Duodenal mucosa (tissue), 2 donors: ENCODE measurements at regions not wholly inside any gene's neighbourhood (a gene's known extent, or its start where the extent isn't known, plus 50 kb on each side); places are given as distances from the start of the nearest gene placed in this dataset.

Experiments
- H3K27ac ChIP-seq: one replicate; pipeline ENCODE4 v1.7.0; 2013; ENCODE audit warnings: low read depth, low read length
- H3K27me3 ChIP-seq, 2 donors: one replicate each; pipeline ENCODE4 v1.7.0; 2013; ENCODE audit warnings: low read length in 2 of 2, control low read depth in 1 of 2; ENCODE audit not compliant: insufficient read depth in 2 of 2, control insufficient read depth in 1 of 2
- H3K36me3 ChIP-seq, 2 donors: one replicate each; pipeline ENCODE4 v1.7.0; 2013; ENCODE audit warnings: low read length in 2 of 2, control low read depth in 1 of 2; ENCODE audit not compliant: insufficient read depth in 2 of 2, control insufficient read depth in 1 of 2
- H3K4me1 ChIP-seq, 2 donors: one replicate each; pipeline ENCODE4 v1.7.0; 2013; ENCODE audit warnings: low read length in 2 of 2, control low read depth in 1 of 2; ENCODE audit not compliant: insufficient read depth in 2 of 2, control insufficient read depth in 1 of 2
- H3K4me3 ChIP-seq, 2 donors: one replicate each; pipeline ENCODE4 v1.7.0; 2013; ENCODE audit warnings: low read length in 2 of 2, low read depth in 1 of 2
- H3K9ac ChIP-seq, 2 donors: one replicate each; pipeline ENCODE4 v1.7.0; 2013; ENCODE audit warnings: low read length in 2 of 2, low read depth in 1 of 2
- H3K9me3 ChIP-seq, 2 donors: one replicate each; pipeline ENCODE4 v1.7.0; 2013; ENCODE audit warnings: low read length in 2 of 2, control low read depth in 1 of 2; ENCODE audit not compliant: control insufficient read depth in 1 of 2

DNA sequence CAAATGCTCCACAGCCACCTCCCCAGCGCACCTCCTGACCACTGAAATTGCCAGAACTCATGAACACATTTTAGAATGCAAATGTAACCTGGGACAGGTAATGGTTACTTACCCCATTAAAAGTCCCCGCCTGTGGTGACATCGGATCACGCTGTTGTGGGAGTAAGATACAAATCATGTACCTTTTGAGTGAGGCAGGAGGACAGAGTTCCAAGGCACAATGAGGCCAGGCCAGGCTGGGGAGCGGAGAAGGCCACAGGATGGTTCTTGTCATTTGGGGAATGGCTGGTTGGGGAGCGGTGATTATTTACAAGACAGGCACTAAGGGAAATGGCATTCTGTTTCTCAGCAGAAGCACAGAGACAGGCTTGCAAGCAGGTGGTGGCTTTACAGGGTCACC lies 490.0 kb downstream of the EDEM1 start:
- Histone ChIP-seq H3K4me1 (no peaks in the 10 kb centered on the region), H3K9me3 (no peaks in the 10 kb centered on the region), H3K4me3 (no peak overlapping the region), H3K36me3 (no peaks in the 10 kb centered on the region), H3K27ac (no peak overlapping the region), H3K27me3 (no peaks in the 10 kb centered on the region), H3K9ac (no peak overlapping the region)

DNA sequence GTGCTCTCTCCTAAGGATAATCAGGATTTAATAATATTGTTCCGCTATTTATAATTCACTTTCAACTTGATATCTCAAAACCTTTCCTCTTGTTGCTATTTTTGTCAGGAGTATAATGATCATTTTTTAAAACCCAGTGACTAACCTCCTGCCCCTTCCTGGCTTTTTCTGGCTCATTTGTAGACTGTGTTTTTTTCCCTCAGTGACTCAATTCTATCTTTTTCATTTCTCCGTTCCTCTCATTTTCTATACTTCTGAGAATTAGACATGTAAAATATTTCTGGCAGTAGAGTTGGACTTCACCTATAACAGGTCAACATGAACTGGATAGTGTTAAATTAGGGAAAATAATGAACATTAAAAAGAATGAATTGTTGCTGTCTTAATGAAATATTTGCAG lies 490.7 kb downstream of the EDEM1 start:
- Histone ChIP-seq H3K4me3 (no peak overlapping the region), H3K27me3 (no peaks in the 10 kb centered on the region), H3K9me3 (no peaks in the 10 kb centered on the region), H3K27ac (no peak overlapping the region), H3K36me3 (no peaks in the 10 kb centered on the region), H3K9ac (no peak overlapping the region), H3K4me1 (no peaks in the 10 kb centered on the region)

DNA sequence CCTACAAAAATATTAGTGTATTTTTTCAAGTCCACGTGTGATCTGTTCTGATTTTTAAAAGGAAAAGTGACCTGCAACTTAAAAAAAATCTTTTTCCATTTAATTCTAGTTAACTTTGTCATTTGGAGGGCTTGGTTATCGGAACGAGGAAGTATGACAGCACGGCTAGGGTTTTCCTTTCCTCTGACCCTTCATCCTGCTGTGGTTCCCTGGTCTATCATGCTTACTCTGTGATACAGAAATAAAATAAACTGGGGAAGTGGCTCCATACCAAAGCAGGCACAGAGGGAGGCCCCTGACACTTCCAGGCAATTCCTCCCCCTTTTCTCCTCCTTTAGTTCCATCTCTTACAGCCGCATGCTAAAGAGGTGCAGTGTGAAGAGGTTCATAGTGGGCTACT lies 491.3 kb downstream of the EDEM1 start:
- H3K4me1 ChIP-seq = no peaks in the 10 kb centered on the region
- H3K36me3 ChIP-seq = no peaks in the 10 kb centered on the region
- no peak overlapping the region for H3K4me3 ChIP-seq
- H3K9ac ChIP-seq = no peak overlapping the region
- H3K27ac ChIP-seq = no peak overlapping the region
- H3K27me3 ChIP-seq = no peaks in the 10 kb centered on the region
- no peaks in the 10 kb centered on the region for H3K9me3 ChIP-seq

DNA sequence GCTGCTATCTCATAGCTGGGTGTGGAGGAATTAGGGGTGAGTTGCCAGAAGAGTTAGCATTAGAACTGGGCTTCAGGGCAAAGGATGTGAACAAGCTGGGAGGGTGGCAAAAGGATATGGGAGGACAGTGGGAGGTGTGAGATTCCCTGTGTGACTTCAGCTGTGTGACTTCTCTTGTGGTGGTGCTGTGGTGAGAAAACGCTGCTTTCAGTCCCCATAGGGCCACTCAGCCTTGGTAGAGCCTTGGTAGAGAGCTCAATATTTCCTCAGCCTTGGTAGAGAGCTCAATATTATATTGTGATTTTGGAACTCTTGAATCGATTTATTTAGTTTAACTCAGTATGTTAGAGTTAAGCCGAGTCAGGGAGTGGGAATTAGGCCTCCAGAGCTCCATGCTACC lies 499.7 kb downstream of the EDEM1 start:
- H3K36me3 ChIP-seq = no peaks in the 10 kb centered on the region
- H3K27me3 ChIP-seq = no peaks in the 10 kb centered on the region
- H3K4me3 ChIP-seq = no peak overlapping the region
- H3K9ac ChIP-seq = no peak overlapping the region
- no peak overlapping the region for H3K27ac ChIP-seq
- H3K9me3 ChIP-seq = peaks cover 8 to 12% of the 10 kb centered on the region in 2 donors
- H3K4me1 ChIP-seq = no peaks in the 10 kb centered on the region

DNA sequence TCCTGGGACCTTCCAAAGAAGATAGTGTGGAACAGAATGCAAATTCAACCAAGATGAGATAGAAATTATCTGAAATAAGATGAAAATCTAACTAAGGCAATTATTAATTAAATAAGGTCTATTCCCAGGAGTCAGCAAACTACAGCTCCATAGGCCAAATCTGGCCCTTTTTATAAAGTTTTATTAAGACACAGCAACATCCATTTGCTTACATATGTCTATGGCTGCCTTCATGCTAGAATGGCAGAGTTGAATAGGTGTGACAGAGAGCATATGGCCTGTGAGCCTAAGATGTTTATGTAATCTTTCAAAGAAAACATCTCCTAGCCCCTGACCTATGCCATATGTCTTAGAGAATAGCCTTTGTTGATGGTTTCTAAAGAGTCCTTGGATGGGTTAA lies 503.0 kb downstream of the EDEM1 start:
- H3K4me1 ChIP-seq = no peaks in the 10 kb centered on the region
- no peaks in the 10 kb centered on the region for H3K27me3 ChIP-seq
- no peak overlapping the region for H3K27ac ChIP-seq
- no peak overlapping the region for H3K4me3 ChIP-seq
- peaks cover 8 to 12% of the 10 kb centered on the region in 2 donors for H3K9me3 ChIP-seq
- no peaks in the 10 kb centered on the region for H3K36me3 ChIP-seq
- H3K9ac ChIP-seq = no peak overlapping the region

DNA sequence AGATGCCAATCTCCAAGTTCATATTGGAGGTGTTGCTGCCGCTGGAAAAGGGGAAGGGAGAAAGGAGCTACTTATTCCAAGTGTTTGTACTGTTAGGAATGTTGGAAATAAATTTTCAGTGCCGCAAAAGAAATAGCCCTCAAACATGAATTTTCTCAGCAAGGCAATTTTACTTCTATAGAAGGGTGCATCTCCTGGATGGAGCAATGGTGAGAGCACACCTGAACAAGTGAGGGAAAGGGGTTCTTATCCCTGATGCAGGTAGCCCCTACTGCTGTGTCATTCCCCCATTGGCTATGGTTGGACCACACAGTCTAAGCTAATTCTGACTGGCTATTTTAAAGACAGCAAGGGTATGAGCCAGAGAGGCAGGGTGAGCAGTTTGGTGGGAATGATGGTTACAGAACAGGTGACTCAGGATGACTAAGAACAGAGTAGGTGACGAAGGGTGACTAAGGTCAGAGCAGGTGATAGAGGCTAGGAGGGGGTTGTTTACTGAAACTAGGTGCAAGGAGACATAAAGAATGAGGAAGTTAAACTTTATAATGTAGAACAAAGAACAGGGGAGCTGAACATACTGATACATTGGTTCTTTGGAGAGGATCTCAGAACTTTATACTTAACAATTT lies 503.5 kb downstream of the EDEM1 start:
- peaks cover 8 to 12% of the 10 kb centered on the region in 2 donors for H3K9me3 ChIP-seq

DNA sequence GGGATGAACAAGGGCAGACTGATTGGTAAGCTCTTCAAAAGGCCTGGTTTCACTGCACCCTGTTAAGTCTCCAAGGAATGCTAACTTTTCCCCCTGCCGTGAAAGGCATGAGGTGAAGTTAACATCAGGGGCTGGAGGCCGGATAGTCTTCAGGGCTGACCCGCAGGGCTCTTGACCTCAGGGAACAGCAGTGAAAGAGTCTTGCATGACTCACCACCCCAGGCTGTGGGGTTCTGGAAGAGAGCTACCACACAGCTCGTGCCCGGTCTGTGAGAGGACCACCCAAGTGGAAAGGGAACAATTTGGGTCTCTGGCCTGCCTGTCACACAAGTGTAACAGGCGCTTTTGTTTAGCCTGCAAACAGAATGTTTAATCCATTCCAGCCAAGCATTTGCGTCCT lies 504.9 kb downstream of the EDEM1 start:
- no peak overlapping the region for H3K27ac ChIP-seq
- H3K9me3 ChIP-seq = peaks cover 8 to 12% of the 10 kb centered on the region in 2 donors
- no peaks in the 10 kb centered on the region for H3K4me1 ChIP-seq
- no peak overlapping the region for H3K9ac ChIP-seq
- H3K36me3 ChIP-seq = no peaks in the 10 kb centered on the region
- no peaks in the 10 kb centered on the region for H3K27me3 ChIP-seq
- no peak overlapping the region for H3K4me3 ChIP-seq

More for the DNA sequence above, 503.5 kb downstream of the EDEM1 start:
- H3K36me3 ChIP-seq = no peaks in the 10 kb centered on the region
- H3K27ac ChIP-seq = no peak overlapping the region
- no peak overlapping the region for H3K4me3 ChIP-seq
- no peak overlapping the region for H3K9ac ChIP-seq
- no peaks in the 10 kb centered on the region for H3K4me1 ChIP-seq
- no peaks in the 10 kb centered on the region for H3K27me3 ChIP-seq

DNA sequence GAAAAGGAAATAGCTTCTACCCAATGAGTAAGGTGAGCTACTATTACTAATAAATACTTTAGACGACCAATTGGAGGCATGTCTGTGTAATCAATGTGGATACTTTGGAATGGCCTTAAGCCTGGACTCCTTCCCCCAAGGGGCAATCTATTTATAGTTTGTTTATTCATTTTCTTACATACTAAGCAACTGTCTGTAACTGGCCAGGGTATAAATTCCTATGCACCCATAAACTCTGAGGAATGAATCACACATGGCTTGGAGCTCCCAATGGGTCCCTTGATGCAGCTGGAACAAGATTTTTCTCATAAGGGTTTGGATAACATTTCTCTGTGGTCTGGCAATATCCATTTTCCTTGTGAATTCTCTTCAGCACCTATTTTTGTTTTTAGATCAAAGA lies 506.8 kb downstream of the EDEM1 start:
- H3K9ac ChIP-seq = no peak overlapping the region
- H3K4me1 ChIP-seq = no peaks in the 10 kb centered on the region
- H3K27ac ChIP-seq = no peak overlapping the region
- H3K4me3 ChIP-seq = no peak overlapping the region
- H3K36me3 ChIP-seq = no peaks in the 10 kb centered on the region
- no peaks in the 10 kb centered on the region for H3K27me3 ChIP-seq
- H3K9me3 ChIP-seq = peaks cover 8 to 12% of the 10 kb centered on the region in 2 donors

DNA sequence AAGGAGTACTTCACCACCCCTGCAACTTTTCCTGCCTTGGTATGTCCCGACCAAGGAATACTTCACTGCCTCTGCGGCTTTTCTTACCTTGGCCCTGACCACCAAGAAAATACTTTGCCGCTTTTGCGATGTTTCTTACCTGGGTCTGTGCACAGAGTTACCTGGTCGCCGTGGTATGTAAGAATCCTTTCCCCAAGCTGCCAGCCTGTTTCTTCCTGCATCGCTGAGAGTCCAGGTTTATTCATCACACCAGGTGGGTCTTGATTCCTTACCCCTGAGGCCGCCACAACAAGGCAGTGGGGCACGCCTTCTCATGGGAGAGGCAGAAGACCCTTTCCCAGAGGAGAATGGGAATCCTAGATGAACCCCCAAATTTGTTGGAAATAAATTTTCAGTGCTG lies 511.3 kb downstream of the EDEM1 start:
- Histone ChIP-seq H3K9me3 (no peaks in the 10 kb centered on the region), H3K4me3 (no peak overlapping the region), H3K27ac (no peak overlapping the region), H3K4me1 (no peaks in the 10 kb centered on the region), H3K9ac (no peak overlapping the region), H3K27me3 (no peaks in the 10 kb centered on the region), H3K36me3 (no peaks in the 10 kb centered on the region)

DNA sequence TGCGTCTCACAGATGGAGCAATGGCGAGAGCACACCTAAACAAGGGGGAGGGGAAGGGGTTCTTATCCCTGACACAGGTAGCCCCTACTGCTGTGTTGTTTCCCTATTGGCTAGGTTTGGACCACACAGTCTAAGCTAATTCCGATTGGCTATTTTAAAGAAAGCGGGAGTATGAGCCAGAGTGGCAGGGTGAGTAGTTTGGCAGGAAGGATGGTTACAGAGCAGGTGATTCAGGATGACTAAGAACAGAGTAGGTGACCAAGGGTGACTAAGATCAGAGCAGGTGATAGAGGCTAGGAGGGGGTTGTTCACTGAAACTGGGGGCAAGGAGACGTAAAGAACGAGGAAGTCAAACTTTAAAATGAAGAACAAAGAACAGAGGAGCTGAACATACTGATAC lies 511.8 kb downstream of the EDEM1 start:
- Histone ChIP-seq H3K9ac (no peak overlapping the region), H3K36me3 (no peaks in the 10 kb centered on the region), H3K27me3 (no peaks in the 10 kb centered on the region), H3K4me1 (no peaks in the 10 kb centered on the region), H3K9me3 (no peaks in the 10 kb centered on the region), H3K4me3 (no peak overlapping the region), H3K27ac (no peak overlapping the region)

DNA sequence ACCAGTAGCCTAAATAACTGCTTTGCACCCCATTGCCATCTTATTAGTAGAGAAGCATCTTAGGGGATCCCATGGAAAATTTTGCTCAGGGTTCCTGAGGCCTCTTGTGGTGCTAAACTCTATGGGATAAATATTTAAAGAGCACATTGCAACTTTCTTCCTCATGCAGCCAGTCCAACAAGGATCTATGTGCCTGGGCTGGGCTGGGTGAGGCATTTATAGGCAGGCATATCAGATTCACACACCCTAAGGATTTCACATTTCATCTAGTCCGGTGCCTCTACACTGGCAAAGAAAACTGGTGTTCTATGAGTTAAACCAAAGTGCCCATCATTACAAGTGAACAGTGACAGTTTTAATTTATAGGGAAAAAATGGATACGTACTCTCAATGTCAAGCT lies 512.3 kb downstream of the EDEM1 start:
- Histone ChIP-seq H3K4me3 (no peak overlapping the region), H3K4me1 (no peaks in the 10 kb centered on the region), H3K27me3 (no peaks in the 10 kb centered on the region), H3K36me3 (no peaks in the 10 kb centered on the region), H3K9ac (no peak overlapping the region), H3K27ac (no peak overlapping the region), H3K9me3 (no peaks in the 10 kb centered on the region)
